ENCODE measurements at regions not wholly inside any gene's neighbourhood (a gene's known extent, or its start where the extent isn't known, plus 50 kb on each side); places are given as distances from the start of the nearest gene placed in this dataset.

DNA sequence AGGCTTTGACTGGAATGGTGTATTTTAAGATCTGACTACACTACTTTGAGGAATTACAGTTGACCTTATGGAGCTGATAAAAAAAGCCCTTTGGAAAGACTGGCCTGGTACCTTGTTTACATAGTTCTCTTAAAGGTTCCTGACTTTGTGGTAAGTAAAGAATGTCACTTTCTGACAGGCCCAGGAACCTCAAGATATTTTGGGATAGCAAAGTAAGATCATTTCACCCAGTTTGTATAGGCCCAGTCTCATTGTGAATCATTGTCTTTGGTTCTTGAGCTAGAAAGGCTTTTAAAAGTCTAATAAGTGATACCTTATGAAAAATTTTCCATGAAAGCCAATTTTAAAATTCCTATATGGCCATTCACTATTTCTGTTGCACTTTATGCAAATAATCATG, 316.3 kb upstream of the LRRTM4 start:
- TF ChIP-seq, protein P1, sequence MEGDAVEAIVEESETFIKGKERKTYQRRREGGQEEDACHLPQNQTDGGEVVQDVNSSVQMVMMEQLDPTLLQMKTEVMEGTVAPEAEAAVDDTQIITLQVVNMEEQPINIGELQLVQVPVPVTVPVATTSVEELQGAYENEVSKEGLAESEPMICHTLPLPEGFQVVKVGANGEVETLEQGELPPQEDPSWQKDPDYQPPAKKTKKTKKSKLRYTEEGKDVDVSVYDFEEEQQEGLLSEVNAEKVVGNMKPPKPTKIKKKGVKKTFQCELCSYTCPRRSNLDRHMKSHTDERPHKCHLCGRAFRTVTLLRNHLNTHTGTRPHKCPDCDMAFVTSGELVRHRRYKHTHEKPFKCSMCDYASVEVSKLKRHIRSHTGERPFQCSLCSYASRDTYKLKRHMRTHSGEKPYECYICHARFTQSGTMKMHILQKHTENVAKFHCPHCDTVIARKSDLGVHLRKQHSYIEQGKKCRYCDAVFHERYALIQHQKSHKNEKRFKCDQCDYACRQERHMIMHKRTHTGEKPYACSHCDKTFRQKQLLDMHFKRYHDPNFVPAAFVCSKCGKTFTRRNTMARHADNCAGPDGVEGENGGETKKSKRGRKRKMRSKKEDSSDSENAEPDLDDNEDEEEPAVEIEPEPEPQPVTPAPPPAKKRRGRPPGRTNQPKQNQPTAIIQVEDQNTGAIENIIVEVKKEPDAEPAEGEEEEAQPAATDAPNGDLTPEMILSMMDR (IDR thresholded peaks at IDR 0.05) = no peak
- TF ChIP-seq POLR2A (IDR thresholded peaks at IDR 0.05) = no peak

All from testis (tissue), 2 donors.